ENCODE measurements at regions not wholly inside any gene's neighbourhood (a gene's known extent, or its start where the extent isn't known, plus 50 kb on each side); places are given as distances from the start of the nearest gene placed in this dataset.

GRCh38 chr4:151573474-151573873, 164.5 kb downstream of the FHIP1A start:
- no peaks in the 10 kb centered on the region for H3K36me3 ChIP-seq
- no peak for TF ChIP-seq POLR2AphosphoS5 (IDR thresholded peaks at IDR 0.05)
- no peak for TF ChIP-seq EP300 (IDR thresholded peaks at IDR 0.05)
- TF ChIP-seq POLR2A (IDR thresholded peaks at IDR 0.05; ENCODE audit: low read depth), result no peak
- TF ChIP-seq, protein P1, sequence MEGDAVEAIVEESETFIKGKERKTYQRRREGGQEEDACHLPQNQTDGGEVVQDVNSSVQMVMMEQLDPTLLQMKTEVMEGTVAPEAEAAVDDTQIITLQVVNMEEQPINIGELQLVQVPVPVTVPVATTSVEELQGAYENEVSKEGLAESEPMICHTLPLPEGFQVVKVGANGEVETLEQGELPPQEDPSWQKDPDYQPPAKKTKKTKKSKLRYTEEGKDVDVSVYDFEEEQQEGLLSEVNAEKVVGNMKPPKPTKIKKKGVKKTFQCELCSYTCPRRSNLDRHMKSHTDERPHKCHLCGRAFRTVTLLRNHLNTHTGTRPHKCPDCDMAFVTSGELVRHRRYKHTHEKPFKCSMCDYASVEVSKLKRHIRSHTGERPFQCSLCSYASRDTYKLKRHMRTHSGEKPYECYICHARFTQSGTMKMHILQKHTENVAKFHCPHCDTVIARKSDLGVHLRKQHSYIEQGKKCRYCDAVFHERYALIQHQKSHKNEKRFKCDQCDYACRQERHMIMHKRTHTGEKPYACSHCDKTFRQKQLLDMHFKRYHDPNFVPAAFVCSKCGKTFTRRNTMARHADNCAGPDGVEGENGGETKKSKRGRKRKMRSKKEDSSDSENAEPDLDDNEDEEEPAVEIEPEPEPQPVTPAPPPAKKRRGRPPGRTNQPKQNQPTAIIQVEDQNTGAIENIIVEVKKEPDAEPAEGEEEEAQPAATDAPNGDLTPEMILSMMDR (IDR thresholded peaks at IDR 0.05), result no peak
- no peaks in the 10 kb centered on the region for H3K27me3 ChIP-seq
- H3K27ac ChIP-seq (replicated peaks in 1 of 4), result no peak overlapping the region
- H3K9me3 ChIP-seq, result no peaks in the 10 kb centered on the region
- H3K4me1 ChIP-seq, result peaks cover 0 to 6% (median 0%) of the 10 kb centered on the region in 4 donors
- intact Hi-C loops (cut with DNase I), result no loop called here
- no peak for DNase-seq (ENCODE audit: extremely low spot score)
- H3K4me3 ChIP-seq, result no peak overlapping the region
- 92% methylated on average over 2 of the region's 2 CpGs for WGBS

DNA sequence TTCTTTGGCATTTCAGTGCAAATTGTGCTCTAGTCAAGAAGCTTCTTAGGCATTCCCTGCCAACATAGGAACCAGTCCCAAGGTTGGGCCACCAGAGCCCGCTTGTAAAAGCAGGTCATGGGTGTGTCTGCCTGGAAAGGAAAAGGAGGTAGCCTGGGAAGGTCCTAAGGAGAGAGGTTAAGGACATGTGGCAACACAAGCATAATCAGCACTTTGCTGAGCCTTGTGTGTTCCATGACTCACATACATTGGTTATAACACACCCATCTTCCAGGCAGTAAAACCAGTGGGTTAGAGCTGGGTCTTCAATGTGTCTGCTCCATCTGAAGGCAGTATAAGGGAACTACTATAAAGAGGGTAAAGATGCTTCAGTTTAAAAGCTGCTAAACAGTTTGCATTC, 165.0 kb downstream of the FHIP1A start:
- H3K4me3 ChIP-seq, result no peak overlapping the region
- intact Hi-C loops (cut with DNase I), result no loop called here
- peaks cover 0 to 6% (median 0%) of the 10 kb centered on the region in 4 donors for H3K4me1 ChIP-seq
- TF ChIP-seq POLR2A (IDR thresholded peaks at IDR 0.05; ENCODE audit: low read depth) (no peak), EP300 (IDR thresholded peaks at IDR 0.05) (no peak), POLR2AphosphoS5 (IDR thresholded peaks at IDR 0.05) (no peak)
- TF ChIP-seq, protein P1 (IDR thresholded peaks at IDR 0.05), result no peak
- no peaks in the 10 kb centered on the region for H3K36me3 ChIP-seq
- H3K9me3 ChIP-seq, result no peaks in the 10 kb centered on the region
- H3K27me3 ChIP-seq, result no peaks in the 10 kb centered on the region
- no peak for DNase-seq (ENCODE audit: extremely low spot score)
- H3K27ac ChIP-seq (replicated peaks in 1 of 4), result no peak overlapping the region
- 100% methylated on average over 1 of the region's 1 CpG for WGBS

DNA sequence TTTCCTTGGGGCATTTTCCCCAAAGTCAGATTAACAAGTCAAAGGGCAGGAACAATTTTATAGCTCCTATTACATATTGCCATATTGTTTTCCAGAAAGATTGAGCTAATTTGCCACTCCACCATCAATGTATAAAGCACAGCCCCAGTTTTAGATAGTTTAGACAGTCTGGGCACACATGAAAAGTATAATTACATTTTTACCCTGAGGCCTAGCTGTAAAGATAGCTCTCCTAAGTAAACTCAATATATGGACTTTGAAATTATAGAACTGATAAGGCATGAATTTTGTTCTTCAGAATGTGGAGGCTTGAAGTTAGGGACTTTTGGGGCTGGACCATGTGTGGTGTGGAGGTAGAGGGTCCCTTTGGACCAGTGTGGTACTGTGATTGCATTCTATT, 166.0 kb downstream of the FHIP1A start:
- H3K9me3 ChIP-seq, result no peaks in the 10 kb centered on the region
- no peaks in the 10 kb centered on the region for H3K4me1 ChIP-seq
- no peaks in the 10 kb centered on the region for H3K36me3 ChIP-seq
- H3K27me3 ChIP-seq, result no peaks in the 10 kb centered on the region
- intact Hi-C loops (cut with DNase I), result no loop called here
- H3K4me3 ChIP-seq, result no peak overlapping the region
- TF ChIP-seq, protein P1 (IDR thresholded peaks at IDR 0.05), result no peak
- TF ChIP-seq POLR2AphosphoS5 (IDR thresholded peaks at IDR 0.05), result no peak
- no peak for TF ChIP-seq EP300 (IDR thresholded peaks at IDR 0.05)
- no peak for TF ChIP-seq POLR2A (IDR thresholded peaks at IDR 0.05; ENCODE audit: low read depth)
- no peak overlapping the region for H3K27ac ChIP-seq (replicated peaks in 1 of 4)
- no peak for DNase-seq (ENCODE audit: extremely low spot score)

DNA sequence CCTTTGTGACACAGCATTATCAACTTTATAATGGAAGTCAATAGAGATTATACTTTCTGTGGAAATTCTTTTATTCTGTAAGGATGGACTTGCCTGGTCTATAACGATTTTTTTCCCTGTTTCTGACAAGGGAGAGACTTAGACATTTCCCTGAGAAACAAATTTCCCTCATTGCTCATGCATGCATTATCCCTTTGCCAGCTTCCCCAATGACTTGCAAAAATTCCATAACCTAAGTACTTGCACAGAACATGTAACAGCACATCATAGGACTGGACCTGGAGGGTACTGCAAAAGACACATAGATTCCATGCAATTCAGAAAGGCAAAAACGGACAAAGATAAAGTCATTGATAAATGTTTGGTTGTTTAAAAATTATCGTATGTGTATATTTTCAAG, 166.7 kb downstream of the FHIP1A start:
- 85% methylated on average over 3 of the region's 3 CpGs for WGBS
- intact Hi-C loops (cut with DNase I), result no loop called here
- no peak for TF ChIP-seq EP300 (IDR thresholded peaks at IDR 0.05)
- no peak for TF ChIP-seq POLR2A (IDR thresholded peaks at IDR 0.05; ENCODE audit: low read depth)
- no peak for TF ChIP-seq POLR2AphosphoS5 (IDR thresholded peaks at IDR 0.05)
- TF ChIP-seq, protein P1 (IDR thresholded peaks at IDR 0.05), result no peak

DNA sequence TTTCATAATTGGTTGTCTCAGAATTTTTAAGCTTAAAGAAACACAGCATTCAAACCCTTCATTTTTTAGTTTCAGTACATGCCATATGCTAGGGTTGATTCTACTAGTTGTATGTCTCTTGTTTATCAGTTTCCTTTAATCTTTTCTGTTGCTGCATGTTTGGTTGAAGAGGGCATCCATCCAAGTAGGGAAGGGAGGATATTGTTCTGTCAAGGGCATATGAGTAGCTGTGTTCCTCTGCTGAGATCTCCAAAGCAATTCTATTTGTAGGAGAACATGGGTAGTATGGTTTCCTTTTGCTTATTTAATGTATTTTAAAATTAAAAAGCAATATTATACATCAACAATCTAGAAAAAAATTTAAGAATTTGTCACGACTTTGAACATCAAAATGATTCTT, 167.7 kb downstream of the FHIP1A start:
- no peaks in the 10 kb centered on the region for H3K9me3 ChIP-seq
- no peaks in the 10 kb centered on the region for H3K4me1 ChIP-seq
- WGBS, result 68% methylated on average over 1 of the region's 1 CpG

More for the DNA sequence above, 166.7 kb downstream of the FHIP1A start:
- H3K36me3 ChIP-seq, result no peaks in the 10 kb centered on the region
- no peaks in the 10 kb centered on the region for H3K4me1 ChIP-seq
- H3K9me3 ChIP-seq, result no peaks in the 10 kb centered on the region
- no peaks in the 10 kb centered on the region for H3K27me3 ChIP-seq
- no peak for DNase-seq (ENCODE audit: extremely low spot score)
- no peak overlapping the region for H3K4me3 ChIP-seq
- H3K27ac ChIP-seq (replicated peaks in 1 of 4), result no peak overlapping the region

More for the DNA sequence above, 167.7 kb downstream of the FHIP1A start:
- no peak for DNase-seq (ENCODE audit: extremely low spot score)
- Histone ChIP-seq H3K36me3 (no peaks in the 10 kb centered on the region), H3K4me3 (no peak overlapping the region), H3K27ac (replicated peaks in 1 of 4) (no peak overlapping the region), H3K27me3 (no peaks in the 10 kb centered on the region)
- no peak for TF ChIP-seq POLR2A (IDR thresholded peaks at IDR 0.05; ENCODE audit: low read depth)
- TF ChIP-seq POLR2AphosphoS5 (IDR thresholded peaks at IDR 0.05), result no peak
- no peak for TF ChIP-seq EP300 (IDR thresholded peaks at IDR 0.05)
- TF ChIP-seq, protein P1 (IDR thresholded peaks at IDR 0.05), result no peak
- intact Hi-C loops (cut with DNase I), result no loop called here

Measured in esophagus muscularis mucosa (tissue), 4 donors.